BE2C (cell line): ENCODE measurements at regions not wholly inside any gene's neighbourhood (a gene's known extent, or its start where the extent isn't known, plus 50 kb on each side); places are given as distances from the start of the nearest gene placed in this dataset.

Source experiments
- DNase-seq: peaks from one replicate; pipeline ENCODE4 v3.0.0-alpha.2; 2020
- H3K27me3 ChIP-seq: fragments of 250-450 bp; sonication (Bioruptor Pico); 2 replicates; pipeline ENCODE4 v1.5.1; 2020; ENCODE audit warnings: mild to moderate bottlenecking
- H3K36me3 ChIP-seq: fragments of 250-450 bp; sonication (Bioruptor Pico); 2 replicates; pipeline ENCODE4 v1.5.1; 2020; ENCODE audit warnings: mild to moderate bottlenecking
- H3K4me1 ChIP-seq: fragments of 250-450 bp; sonication (Bioruptor Pico); 2 replicates; pipeline ENCODE4 v1.5.1; 2020
- H3K4me3 ChIP-seq: 2 replicates; pipeline ENCODE4 v1.5.1; 2011; ENCODE audit warnings: low read depth, low read length
- H3K9me3 ChIP-seq: fragments of 250-450 bp; sonication (Bioruptor Pico); 2 replicates; pipeline ENCODE4 v1.5.1; 2020
- TF ChIP-seq, protein P1 (sequence below): IDR thresholded peaks from 2 replicates; pipeline ENCODE4 v1.5.1; 2012; ENCODE audit warnings: mild to moderate bottlenecking, low read depth, low read length

DNA sequence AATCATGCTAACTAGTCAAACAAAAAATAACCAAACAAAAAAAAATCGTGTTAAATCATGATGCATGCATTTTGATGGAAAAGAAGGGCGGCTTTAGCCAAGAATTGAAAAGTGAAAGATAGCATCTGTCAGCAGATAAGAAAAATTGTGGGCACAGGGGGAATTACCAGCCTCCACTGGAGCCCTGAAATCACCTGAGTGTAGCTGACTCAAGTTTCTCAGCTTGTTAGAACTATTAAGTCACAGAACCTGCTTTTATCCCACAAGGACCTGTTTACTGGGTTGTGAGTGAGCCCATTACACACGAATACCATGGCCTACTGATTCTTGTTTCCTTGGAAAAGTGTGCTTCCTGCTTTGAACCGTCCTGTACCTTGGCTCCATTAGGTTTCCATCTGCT is 85.2 kb downstream of the COX18 start:
- no peaks in the 10 kb centered on the region; the same call in 1 of the 2 replicates for H3K27me3 ChIP-seq
- no peaks in the 10 kb centered on the region for H3K36me3 ChIP-seq
- TF ChIP-seq, protein P1, sequence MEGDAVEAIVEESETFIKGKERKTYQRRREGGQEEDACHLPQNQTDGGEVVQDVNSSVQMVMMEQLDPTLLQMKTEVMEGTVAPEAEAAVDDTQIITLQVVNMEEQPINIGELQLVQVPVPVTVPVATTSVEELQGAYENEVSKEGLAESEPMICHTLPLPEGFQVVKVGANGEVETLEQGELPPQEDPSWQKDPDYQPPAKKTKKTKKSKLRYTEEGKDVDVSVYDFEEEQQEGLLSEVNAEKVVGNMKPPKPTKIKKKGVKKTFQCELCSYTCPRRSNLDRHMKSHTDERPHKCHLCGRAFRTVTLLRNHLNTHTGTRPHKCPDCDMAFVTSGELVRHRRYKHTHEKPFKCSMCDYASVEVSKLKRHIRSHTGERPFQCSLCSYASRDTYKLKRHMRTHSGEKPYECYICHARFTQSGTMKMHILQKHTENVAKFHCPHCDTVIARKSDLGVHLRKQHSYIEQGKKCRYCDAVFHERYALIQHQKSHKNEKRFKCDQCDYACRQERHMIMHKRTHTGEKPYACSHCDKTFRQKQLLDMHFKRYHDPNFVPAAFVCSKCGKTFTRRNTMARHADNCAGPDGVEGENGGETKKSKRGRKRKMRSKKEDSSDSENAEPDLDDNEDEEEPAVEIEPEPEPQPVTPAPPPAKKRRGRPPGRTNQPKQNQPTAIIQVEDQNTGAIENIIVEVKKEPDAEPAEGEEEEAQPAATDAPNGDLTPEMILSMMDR: no peak
- no peak for DNase-seq
- H3K4me3 ChIP-seq: no peak overlapping the region
- no peaks in the 10 kb centered on the region for H3K4me1 ChIP-seq
- no peaks in the 10 kb centered on the region for H3K9me3 ChIP-seq

DNA sequence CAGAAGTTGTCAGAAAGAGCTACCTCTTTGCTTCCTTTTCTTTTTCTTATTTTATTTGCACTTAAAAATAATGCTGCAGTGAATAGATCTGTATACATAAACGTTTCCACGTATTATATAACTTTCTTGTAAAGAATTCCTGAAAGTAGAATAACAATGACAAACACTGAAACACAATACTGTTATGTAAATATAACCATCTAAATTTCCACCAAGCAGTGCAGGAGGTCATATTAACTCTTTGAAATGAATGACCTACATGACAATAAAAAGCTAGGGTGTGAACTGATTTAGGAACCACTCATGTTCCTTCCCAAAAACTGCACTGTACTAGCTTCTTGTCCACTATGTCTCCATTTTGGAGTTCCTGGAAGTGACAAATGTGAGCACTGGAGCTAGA is 85.8 kb downstream of the COX18 start:
- H3K4me1 ChIP-seq: no peaks in the 10 kb centered on the region
- no peaks in the 10 kb centered on the region for H3K36me3 ChIP-seq
- H3K9me3 ChIP-seq: no peaks in the 10 kb centered on the region
- no peak for DNase-seq
- H3K27me3 ChIP-seq: no peaks in the 10 kb centered on the region; the same call in 1 of the 2 replicates
- no peak overlapping the region for H3K4me3 ChIP-seq
- TF ChIP-seq, protein P1: no peak

DNA sequence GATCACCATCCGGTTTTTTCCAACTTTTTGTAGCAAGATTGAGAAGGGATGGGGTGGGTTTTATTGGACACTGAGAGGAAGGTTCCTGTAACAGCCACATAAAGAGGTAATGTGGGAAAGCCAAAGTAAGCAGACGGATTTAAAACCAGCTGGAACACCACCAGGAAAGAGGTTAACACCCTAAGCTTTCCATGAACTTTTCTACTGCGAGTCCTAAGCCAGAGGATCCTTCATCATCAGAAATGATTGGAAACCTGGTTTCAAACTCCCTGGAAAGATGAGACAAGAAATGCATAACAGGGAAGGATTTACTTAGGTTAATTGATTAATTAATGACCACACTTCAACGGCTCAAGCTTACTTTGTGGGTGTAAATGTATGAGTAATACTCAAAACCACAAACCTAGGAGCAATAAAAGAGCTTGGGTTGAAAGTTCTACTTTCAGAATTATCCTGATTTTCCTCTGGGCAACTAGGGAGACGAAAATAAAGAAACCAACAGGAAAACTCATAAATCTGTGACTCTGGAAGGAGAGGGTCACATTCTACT is 91.5 kb downstream of the COX18 start:
- DNase-seq: no peak
- Histone ChIP-seq H3K36me3 (no peaks in the 10 kb centered on the region), H3K4me3 (no peak overlapping the region), H3K9me3 (no peaks in the 10 kb centered on the region), H3K27me3 (no peaks in the 10 kb centered on the region; the same call in 1 of the 2 replicates), H3K4me1 (no peaks in the 10 kb centered on the region)
- TF ChIP-seq, protein P1: no peak

DNA sequence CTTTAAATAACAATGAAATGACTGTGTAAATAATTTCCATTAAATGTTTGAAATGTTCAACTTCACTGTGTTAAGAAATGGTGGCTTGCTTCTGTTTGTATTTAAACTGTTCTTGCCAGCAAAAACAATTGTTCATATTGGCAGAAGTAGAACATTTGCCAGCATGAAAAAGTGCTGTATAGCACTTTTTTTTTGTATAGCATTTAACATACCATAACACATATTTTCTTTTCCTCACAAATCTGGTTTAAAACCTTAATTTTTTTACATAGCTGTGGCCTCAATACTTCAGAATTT is 94.1 kb downstream of the COX18 start:
- H3K4me3 ChIP-seq: no peak overlapping the region
- no peaks in the 10 kb centered on the region for H3K36me3 ChIP-seq
- H3K27me3 ChIP-seq: no peaks in the 10 kb centered on the region; the same call in 1 of the 2 replicates
- H3K9me3 ChIP-seq: no peaks in the 10 kb centered on the region
- H3K4me1 ChIP-seq: no peaks in the 10 kb centered on the region
- TF ChIP-seq, protein P1: no peak
- DNase-seq: no peak

DNA sequence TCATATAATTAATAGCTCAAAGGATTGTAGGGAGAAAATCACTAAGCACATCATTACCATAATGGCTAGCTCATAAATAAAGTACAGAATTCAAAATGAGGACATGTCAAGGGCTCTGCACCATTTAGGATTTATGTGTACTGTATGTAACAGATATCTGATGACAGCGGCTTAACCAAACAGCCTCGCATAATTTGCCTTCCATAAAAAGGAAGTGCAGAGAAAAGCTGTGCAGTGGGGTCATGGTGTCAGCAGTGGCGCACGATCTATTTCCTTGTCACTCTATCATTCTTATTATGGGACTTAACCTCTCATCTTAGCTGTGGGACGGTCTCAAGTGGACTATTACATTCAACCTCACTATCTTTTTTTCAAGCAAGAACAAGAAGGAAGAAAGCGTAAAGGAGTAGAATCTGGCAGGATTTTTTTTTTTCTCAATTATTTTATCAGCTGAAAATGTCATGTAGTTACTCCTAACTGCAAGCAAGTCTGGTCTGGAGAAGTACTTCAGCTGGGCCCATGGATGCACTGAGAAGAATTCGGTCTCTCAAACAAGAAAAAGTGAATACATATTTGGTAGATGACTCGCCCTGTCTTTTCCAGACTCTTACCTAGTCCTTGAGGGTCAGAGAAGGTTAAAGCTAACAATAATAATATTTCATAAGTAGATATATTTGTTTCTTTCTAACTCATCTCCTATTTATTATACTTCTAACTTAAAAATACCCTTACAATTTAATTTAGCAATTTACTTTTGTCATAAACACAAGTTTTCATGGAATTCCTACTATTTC is 94.6 kb downstream of the COX18 start:
- H3K9me3 ChIP-seq: no peaks in the 10 kb centered on the region
- no peaks in the 10 kb centered on the region; the same call in 1 of the 2 replicates for H3K27me3 ChIP-seq
- H3K4me1 ChIP-seq: no peaks in the 10 kb centered on the region
- no peaks in the 10 kb centered on the region for H3K36me3 ChIP-seq
- no peak overlapping the region for H3K4me3 ChIP-seq
- TF ChIP-seq, protein P1: no peak
- DNase-seq: no peak

DNA sequence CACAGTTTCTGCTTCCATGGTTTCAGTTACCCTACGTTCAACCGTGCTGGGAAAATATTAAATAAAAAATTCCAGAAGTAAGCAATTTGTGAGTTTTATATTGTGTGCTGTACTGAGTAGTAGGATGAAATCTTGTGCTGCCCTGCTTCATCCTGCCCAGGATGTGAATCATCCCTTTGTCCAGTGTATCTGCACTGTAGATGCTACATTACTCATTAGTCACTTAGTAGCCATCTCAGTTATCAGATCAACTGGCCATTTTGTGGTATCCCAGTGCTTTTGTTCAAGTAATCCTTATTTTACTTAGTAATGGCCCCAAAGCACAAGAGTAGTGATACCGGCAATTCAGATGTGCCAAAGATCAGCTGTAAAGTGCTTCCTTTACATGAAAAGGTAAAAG is 97.9 kb downstream of the COX18 start:
- H3K9me3 ChIP-seq: no peaks in the 10 kb centered on the region
- no peaks in the 10 kb centered on the region for H3K4me1 ChIP-seq
- no peaks in the 10 kb centered on the region for H3K36me3 ChIP-seq
- DNase-seq: no peak
- H3K4me3 ChIP-seq: no peak overlapping the region
- TF ChIP-seq, protein P1: no peak
- no peaks in the 10 kb centered on the region for H3K27me3 ChIP-seq
